NCI-H187 treated with DMSO at 0.1 percent for 48 hours (cell line): ENCODE measurements at regions not wholly inside any gene's neighbourhood (a gene's known extent, or its start where the extent isn't known, plus 50 kb on each side); places are given as distances from the start of the nearest gene placed in this dataset.

ENCODE experiments used
- DNase-seq: peaks from one replicate; lab custom pipeline; 2025; lab: John Stamatoyannopoulos, UW

- DNase-seq = peak; percentile 61
Measured at GRCh38 chr11:86193297-86194095, 51.1 kb upstream of the EED start.

- peak; percentile 9 for DNase-seq
Measured at GRCh38 chr11:86192519-86193257, 51.9 kb upstream of the EED start.

DNA sequence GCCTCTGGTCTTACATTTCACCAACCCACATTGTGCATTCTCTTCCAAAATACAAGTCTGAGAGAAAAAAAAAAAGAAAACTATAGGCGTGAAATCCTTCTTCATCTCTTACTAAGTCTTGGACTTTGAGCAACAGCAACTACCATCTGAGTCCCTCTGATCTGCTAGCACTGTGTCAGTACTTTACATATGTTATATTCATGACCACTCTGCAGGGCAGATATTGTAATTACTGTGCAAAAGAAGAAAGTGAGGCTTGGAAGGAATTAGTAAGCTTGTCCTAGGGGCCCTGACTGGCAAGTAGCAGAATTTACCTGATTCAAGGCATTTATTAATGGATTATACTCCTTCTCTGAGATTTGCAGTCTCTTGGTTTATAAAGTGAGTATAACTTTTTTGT lies 52.7 kb upstream of the EED start:
- DNase-seq = no peak

GRCh38 chr11:86187027-86187426 lies 57.5 kb upstream of the EED start:
- no peak for DNase-seq

DNA sequence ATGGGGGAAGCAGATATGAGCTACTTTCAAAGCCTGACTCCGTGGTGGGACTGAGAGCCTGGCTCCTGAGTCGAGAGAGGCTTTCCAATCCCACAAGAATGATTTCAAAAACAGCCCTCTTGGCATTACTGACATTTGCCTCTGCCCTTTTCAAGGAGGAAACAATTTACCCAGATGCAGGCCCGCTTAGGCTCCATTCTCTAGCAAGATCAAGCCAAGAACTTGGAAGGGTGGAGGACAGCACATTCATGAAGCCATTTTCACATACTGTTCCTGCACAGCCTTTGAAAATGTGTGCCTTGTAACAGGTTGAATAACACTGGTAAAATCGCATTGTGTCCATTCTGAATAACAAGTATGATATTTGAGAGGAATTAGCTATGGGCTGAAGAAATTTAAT lies 58.2 kb upstream of the EED start:
- DNase-seq = no peak

GRCh38 chr11:86185381-86185750 lies 59.2 kb upstream of the EED start:
- no peak for DNase-seq

GRCh38 chr11:86184728-86185380 lies 59.7 kb upstream of the EED start:
- no peak for DNase-seq

DNA sequence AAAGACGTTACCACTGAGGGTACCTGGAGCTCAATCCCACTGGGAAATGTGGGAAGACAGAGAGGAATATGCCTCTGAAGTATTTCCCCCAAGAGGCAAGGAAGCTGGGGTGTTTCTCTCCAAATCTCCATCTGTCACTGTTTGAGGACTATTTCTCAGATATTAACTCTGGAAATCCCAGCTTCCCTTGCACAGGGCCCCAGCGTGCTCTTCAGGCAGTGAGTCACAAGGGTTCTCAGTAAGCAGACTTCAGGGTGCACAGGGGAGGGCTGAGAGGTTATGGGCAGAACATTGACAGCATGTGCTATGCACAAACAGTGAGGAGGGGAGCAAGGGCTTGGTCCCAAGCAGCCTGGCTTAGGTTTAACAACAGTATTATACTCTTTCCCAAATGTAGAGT lies 60.9 kb upstream of the EED start:
- DNase-seq = no peak

GRCh38 chr11:86182976-86183584 lies 61.5 kb upstream of the EED start:
- no peak for DNase-seq

GRCh38 chr11:86181379-86181778 lies 63.2 kb upstream of the EED start:
- DNase-seq = no peak

GRCh38 chr11:86180851-86181250 lies 63.7 kb upstream of the EED start:
- DNase-seq = no peak

DNA sequence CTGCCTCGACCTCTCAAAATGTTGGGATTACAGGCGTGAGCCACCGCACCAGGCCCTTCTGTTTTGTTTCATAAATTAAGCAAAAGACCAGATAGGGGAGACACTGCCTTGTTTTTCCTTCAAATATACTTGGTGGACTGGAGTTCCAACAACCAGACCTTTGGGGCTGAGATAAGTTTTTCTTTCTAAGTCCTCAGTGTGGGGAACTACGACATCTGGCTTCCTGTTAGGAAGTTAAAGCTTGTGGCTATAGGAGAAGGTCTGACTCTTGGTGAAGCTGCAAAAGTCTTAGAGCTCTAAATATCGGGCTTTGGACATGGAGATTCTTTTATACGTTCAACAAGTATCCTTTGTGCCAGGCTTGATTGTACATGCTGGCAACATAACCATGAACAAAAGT lies 64.1 kb upstream of the EED start:
- DNase-seq = no peak

- no peak for DNase-seq
Measured at GRCh38 chr11:86179646-86180064, 64.9 kb upstream of the EED start.

GRCh38 chr11:86177302-86177701 lies 67.3 kb upstream of the EED start:
- no peak for DNase-seq

GRCh38 chr11:86176165-86176884 lies 68.2 kb upstream of the EED start:
- no peak for DNase-seq

DNA sequence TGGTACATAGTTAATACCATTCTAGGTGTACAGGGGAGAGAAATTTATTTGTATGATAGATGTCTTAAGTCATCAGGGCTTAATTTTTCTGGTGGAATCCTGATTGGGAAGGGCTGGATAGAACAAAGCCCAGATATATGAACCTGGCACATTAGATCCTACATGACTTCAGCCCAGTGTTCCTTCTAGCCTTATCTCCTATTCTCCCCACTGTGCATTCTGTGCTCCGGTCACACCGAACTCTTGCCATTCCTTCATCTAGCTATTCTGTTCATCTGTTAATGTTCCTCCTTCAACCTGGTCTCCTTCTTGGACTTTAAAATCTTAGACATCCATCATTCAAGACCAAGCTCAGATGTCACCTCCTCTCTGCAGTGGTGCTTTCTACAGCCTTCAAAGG lies 68.9 kb upstream of the EED start:
- DNase-seq = no peak

- no peak for DNase-seq
Measured at GRCh38 chr11:86175191-86175590, 69.4 kb upstream of the EED start.

GRCh38 chr11:86174101-86175046 lies 70.2 kb upstream of the EED start:
- no peak for DNase-seq

GRCh38 chr11:86172894-86173293 lies 71.7 kb upstream of the EED start:
- no peak for DNase-seq

- no peak for DNase-seq
Measured at GRCh38 chr11:86171627-86172026, 72.9 kb upstream of the EED start.
